ENCODE measurements at regions not wholly inside any gene's neighbourhood (a gene's known extent, or its start where the extent isn't known, plus 50 kb on each side); places are given as distances from the start of the nearest gene placed in this dataset.

GRCh38 chr5:156121882-156122281, 205.1 kb upstream of the SGCD start:
- Mint-ChIP-seq H3K4me3 (no peak overlapping the region), H3K4me1 (no peaks in the 10 kb centered on the region), H3K27me3 (ENCODE audit: insufficient read depth) (no peaks in the 10 kb centered on the region), H3K36me3 (ENCODE audit: low read depth) (no peaks in the 10 kb centered on the region), H3K9me3 (no peaks in the 10 kb centered on the region), H3K27ac (no peak overlapping the region)
- no peaks in the 10 kb centered on the region for H3K4me1 ChIP-seq (ENCODE audit: control insufficient read depth, insufficient read depth, low read length)
- H3K36me3 ChIP-seq (ENCODE audit: control insufficient read depth, insufficient read depth, low read length): no peaks in the 10 kb centered on the region
- TF ChIP-seq CTCF (conservative IDR thresholded peaks at IDR 0.05): no peak
- no peaks in the 10 kb centered on the region for H3K27me3 ChIP-seq (ENCODE audit: control insufficient read depth, insufficient read depth, low read length, poor library complexity, severe bottlenecking)
- H3K9ac ChIP-seq (ENCODE audit: extremely low read depth, low read length, poor library complexity, severe bottlenecking): no peak overlapping the region
- no peaks in the 10 kb centered on the region for H3K9me3 ChIP-seq (ENCODE audit: control insufficient read depth, low read length)
- DNase-seq: no peak
- no peak overlapping the region for H3K27ac ChIP-seq (ENCODE audit: low read depth, low read length)
- 85% methylated on average over 1 of the region's 1 CpG; no CpG with 5 or more reads in 1 of the 2 experiments for WGBS, 2 experiments (ENCODE audit: insufficient coverage in 1 of 2, insufficient read length in 1 of 2)
- H3K4me3 ChIP-seq (ENCODE audit: low read length): no peak overlapping the region

DNA sequence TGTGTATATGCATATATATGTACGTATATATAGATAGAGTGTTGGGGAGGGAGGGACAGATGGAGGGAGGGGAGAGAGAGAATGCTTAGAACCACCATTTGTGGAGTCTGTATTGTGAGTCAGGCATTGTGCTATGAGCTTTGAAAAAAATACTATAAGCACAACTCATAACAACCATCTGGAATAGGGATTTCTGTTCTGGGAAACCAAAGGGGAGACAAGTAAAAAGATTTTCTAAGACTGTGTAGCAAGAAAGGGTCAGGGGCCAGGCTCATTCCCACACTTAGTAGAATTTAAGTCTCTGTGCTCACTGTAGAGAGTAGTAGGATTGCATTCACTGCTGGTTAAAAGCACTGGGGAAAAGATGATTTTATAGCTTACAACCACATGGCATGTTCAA, 202.3 kb upstream of the SGCD start:
- DNase-seq: no peak
- Histone ChIP-seq H3K9me3 (ENCODE audit: control insufficient read depth, low read length) (no peaks in the 10 kb centered on the region), H3K27ac (ENCODE audit: low read depth, low read length) (no peak overlapping the region), H3K4me3 (ENCODE audit: low read length) (no peak overlapping the region), H3K36me3 (ENCODE audit: control insufficient read depth, insufficient read depth, low read length) (no peaks in the 10 kb centered on the region), H3K27me3 (ENCODE audit: control insufficient read depth, insufficient read depth, low read length, poor library complexity, severe bottlenecking) (no peaks in the 10 kb centered on the region), H3K9ac (ENCODE audit: extremely low read depth, low read length, poor library complexity, severe bottlenecking) (no peak overlapping the region), H3K4me1 (ENCODE audit: control insufficient read depth, insufficient read depth, low read length) (no peaks in the 10 kb centered on the region)
- no peaks in the 10 kb centered on the region for H3K9me3 Mint-ChIP-seq
- H3K4me1 Mint-ChIP-seq: no peaks in the 10 kb centered on the region
- no peaks in the 10 kb centered on the region for H3K36me3 Mint-ChIP-seq (ENCODE audit: low read depth)
- no peaks in the 10 kb centered on the region for H3K27me3 Mint-ChIP-seq (ENCODE audit: insufficient read depth)
- WGBS, 2 experiments (ENCODE audit: insufficient coverage in 1 of 2, insufficient read length in 1 of 2): 100% methylated on average over 1 of the region's 1 CpG; no CpG with 5 or more reads in 1 of the 2 experiments
- no peak overlapping the region for H3K27ac Mint-ChIP-seq
- TF ChIP-seq CTCF (conservative IDR thresholded peaks at IDR 0.05): no peak
- no peak overlapping the region for H3K4me3 Mint-ChIP-seq

DNA sequence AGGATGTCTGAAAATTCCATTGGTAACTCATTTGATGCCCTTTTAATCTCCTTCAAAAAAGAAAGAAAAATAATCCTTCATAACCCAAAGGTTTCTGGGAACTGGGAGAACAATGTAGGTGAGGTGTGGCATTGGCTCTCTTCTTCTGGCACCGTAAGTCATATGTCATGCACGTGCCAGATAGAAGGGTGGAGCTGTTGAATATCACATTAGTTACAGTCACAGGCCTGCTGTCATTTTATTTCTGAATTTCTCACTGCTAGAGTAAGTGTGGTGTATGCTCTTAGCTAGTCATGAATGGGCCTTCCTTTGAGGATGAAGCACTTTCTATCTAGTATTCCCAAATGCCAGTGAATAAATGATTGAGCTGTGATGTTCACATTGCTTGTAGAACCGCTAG, 201.8 kb upstream of the SGCD start:
- no peak overlapping the region for H3K27ac Mint-ChIP-seq
- no peaks in the 10 kb centered on the region for H3K4me1 Mint-ChIP-seq

More for the DNA sequence above, 201.8 kb upstream of the SGCD start:
- Histone ChIP-seq H3K4me1 (ENCODE audit: control insufficient read depth, insufficient read depth, low read length) (no peaks in the 10 kb centered on the region), H3K4me3 (ENCODE audit: low read length) (no peak overlapping the region), H3K27ac (ENCODE audit: low read depth, low read length) (no peak overlapping the region), H3K27me3 (ENCODE audit: control insufficient read depth, insufficient read depth, low read length, poor library complexity, severe bottlenecking) (no peaks in the 10 kb centered on the region), H3K9ac (ENCODE audit: extremely low read depth, low read length, poor library complexity, severe bottlenecking) (no peak overlapping the region), H3K36me3 (ENCODE audit: control insufficient read depth, insufficient read depth, low read length) (no peaks in the 10 kb centered on the region), H3K9me3 (ENCODE audit: control insufficient read depth, low read length) (no peaks in the 10 kb centered on the region)
- Mint-ChIP-seq H3K9me3 (no peaks in the 10 kb centered on the region), H3K36me3 (ENCODE audit: low read depth) (no peaks in the 10 kb centered on the region), H3K27me3 (ENCODE audit: insufficient read depth) (no peaks in the 10 kb centered on the region), H3K4me3 (no peak overlapping the region)
- no peak for DNase-seq
- TF ChIP-seq CTCF (conservative IDR thresholded peaks at IDR 0.05): no peak
- WGBS, 2 experiments (ENCODE audit: insufficient coverage in 1 of 2, insufficient read length in 1 of 2): 77% methylated on average over 3 of the region's 3 CpGs; no CpG with 5 or more reads in 1 of the 2 experiments
